BE2C (cell line): ENCODE measurements at regions not wholly inside any gene's neighbourhood (a gene's known extent, or its start where the extent isn't known, plus 50 kb on each side); places are given as distances from the start of the nearest gene placed in this dataset.

Source experiments
- DNase-seq: peaks from one replicate; pipeline ENCODE4 v3.0.0-alpha.2; 2020
- H3K27me3 ChIP-seq: fragments of 250-450 bp; sonication (Bioruptor Pico); 2 replicates; pipeline ENCODE4 v1.5.1; 2020; ENCODE audit warnings: mild to moderate bottlenecking
- H3K36me3 ChIP-seq: fragments of 250-450 bp; sonication (Bioruptor Pico); 2 replicates; pipeline ENCODE4 v1.5.1; 2020; ENCODE audit warnings: mild to moderate bottlenecking
- H3K4me1 ChIP-seq: fragments of 250-450 bp; sonication (Bioruptor Pico); 2 replicates; pipeline ENCODE4 v1.5.1; 2020
- H3K4me3 ChIP-seq: 2 replicates; pipeline ENCODE4 v1.5.1; 2011; ENCODE audit warnings: low read depth, low read length
- H3K9me3 ChIP-seq: fragments of 250-450 bp; sonication (Bioruptor Pico); 2 replicates; pipeline ENCODE4 v1.5.1; 2020
- CTCF ChIP-seq: IDR thresholded peaks from 2 replicates; pipeline ENCODE4 v1.5.1; 2012; ENCODE audit warnings: mild to moderate bottlenecking, low read depth, low read length

DNA sequence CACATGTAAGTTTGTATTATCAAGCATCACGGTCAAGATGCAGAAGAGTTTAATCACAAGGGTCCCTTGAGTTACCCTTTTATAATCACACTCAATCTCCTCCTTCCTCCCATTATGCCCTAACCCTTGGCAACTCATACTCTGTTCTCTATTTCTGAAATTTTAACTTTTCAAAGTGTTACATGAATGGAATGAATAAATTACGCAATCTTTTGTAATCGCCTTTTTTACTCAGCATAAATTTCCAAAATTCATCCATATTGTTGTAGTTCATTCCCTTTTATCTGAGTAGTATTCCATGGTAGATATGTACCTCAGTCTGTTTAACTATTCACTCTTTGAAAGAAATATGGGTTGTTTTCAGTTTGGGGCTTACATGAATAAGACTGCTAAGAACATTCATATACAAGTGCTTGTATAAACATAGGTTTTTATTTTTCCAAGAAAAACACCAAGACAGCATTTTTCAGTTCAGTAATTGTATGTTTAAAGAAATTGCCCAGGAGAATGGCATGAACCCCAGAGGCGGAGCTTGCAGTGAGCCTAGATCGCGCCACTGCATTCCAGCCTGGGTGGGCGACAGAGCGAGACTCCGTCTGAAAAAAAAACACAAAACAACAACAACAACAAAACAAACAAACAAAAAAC, 430.9 kb upstream of the KCNH7 start:
- Histone ChIP-seq H3K36me3 (no peaks in the 10 kb centered on the region), H3K9me3 (no peaks in the 10 kb centered on the region), H3K27me3 (no peaks in the 10 kb centered on the region), H3K4me1 (no peaks in the 10 kb centered on the region), H3K4me3 (no peak overlapping the region)
- TF ChIP-seq CTCF: no peak
- no peak for DNase-seq

DNA sequence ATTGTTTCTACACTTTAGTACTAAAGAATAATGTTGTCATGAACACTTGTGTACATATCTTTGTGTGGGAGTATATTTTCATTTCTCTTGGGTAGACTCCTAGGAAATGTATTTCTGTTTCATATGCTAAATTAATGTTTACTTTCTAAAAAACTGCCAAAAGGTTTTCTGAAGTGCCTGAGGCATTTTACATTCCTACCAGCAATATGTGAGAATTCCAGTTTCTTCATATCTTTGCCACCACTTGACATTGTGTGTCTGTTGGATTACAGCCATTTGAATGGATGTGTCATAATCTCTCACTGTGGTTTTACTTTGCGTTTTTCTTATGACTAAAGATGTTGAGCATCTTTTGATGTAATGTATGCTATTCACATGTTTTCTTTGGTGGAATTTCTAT, 428.2 kb upstream of the KCNH7 start:
- no peak for TF ChIP-seq CTCF
- no peaks in the 10 kb centered on the region for H3K9me3 ChIP-seq
- H3K4me1 ChIP-seq: no peaks in the 10 kb centered on the region
- no peak for DNase-seq
- no peaks in the 10 kb centered on the region for H3K27me3 ChIP-seq
- no peaks in the 10 kb centered on the region for H3K36me3 ChIP-seq
- no peak overlapping the region for H3K4me3 ChIP-seq

- Histone ChIP-seq H3K36me3 (no peaks in the 10 kb centered on the region), H3K4me3 (no peak overlapping the region), H3K9me3 (no peaks in the 10 kb centered on the region), H3K4me1 (no peaks in the 10 kb centered on the region), H3K27me3 (no peaks in the 10 kb centered on the region)
- no peak for TF ChIP-seq CTCF
- no peak for DNase-seq
Measured at GRCh38 chr2:163265562-163265961, 427.0 kb upstream of the KCNH7 start.

GRCh38 chr2:163264341-163264740, 425.8 kb upstream of the KCNH7 start:
- H3K27me3 ChIP-seq: no peaks in the 10 kb centered on the region
- no peak overlapping the region for H3K4me3 ChIP-seq
- no peaks in the 10 kb centered on the region for H3K36me3 ChIP-seq
- TF ChIP-seq CTCF: no peak
- no peaks in the 10 kb centered on the region for H3K4me1 ChIP-seq
- no peaks in the 10 kb centered on the region for H3K9me3 ChIP-seq
- no peak for DNase-seq

DNA sequence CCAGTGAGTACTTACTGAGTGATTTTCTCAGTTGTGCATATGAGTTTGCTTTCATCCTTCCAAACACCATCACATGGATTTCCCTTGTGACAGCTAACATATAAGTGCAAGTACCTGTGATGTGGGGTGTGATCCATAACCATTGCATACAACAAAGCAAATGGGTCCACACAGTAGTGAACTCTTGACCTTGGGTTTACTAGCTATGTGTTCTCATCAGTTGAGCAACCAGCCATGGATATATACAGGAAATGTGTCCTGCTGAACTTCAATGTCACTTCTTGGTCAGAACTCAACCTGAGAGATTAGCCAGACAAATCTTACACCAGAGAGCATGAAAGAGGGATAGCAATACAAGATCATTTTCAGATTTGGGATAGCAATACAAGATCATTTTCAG, 420.9 kb upstream of the KCNH7 start:
- H3K9me3 ChIP-seq: no peaks in the 10 kb centered on the region
- TF ChIP-seq CTCF: no peak
- no peaks in the 10 kb centered on the region for H3K36me3 ChIP-seq
- no peaks in the 10 kb centered on the region for H3K4me1 ChIP-seq
- DNase-seq: no peak
- no peak overlapping the region for H3K4me3 ChIP-seq
- H3K27me3 ChIP-seq: no peaks in the 10 kb centered on the region

GRCh38 chr2:163255086-163255485, 416.5 kb upstream of the KCNH7 start:
- TF ChIP-seq CTCF: no peak
- DNase-seq: no peak
- Histone ChIP-seq H3K4me3 (no peak overlapping the region), H3K36me3 (no peaks in the 10 kb centered on the region), H3K4me1 (no peaks in the 10 kb centered on the region), H3K27me3 (no peaks in the 10 kb centered on the region), H3K9me3 (no peaks in the 10 kb centered on the region)
